ENCODE measurements at regions not wholly inside any gene's neighbourhood (a gene's known extent, or its start where the extent isn't known, plus 50 kb on each side); places are given as distances from the start of the nearest gene placed in this dataset.
"Not testable (repeated sequence)": the region's sequence is repeated elsewhere in the genome, so short reads cannot be mapped to it uniquely, and the experiment has no call there.

DNA sequence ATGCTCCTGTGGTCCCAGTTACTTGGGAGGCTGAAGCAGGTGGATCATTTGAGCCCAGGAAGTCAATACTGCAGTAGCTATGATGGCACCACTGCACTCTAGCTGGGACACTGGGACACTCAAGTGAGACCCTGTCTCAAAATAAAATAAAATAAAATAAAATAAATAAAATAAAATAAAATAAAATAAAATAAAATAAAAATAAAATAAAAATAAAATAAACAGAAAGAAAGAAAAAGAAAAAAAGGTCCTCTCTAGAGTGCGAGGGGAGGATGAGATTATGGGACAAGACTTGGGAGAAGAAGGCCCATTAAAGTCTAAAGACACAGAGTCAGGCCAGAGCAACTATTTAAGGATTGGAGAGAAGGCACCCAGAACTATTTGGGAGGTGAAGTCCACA, 172.5 kb downstream of the IER5 start:
- DNase-seq = no peak

DNA sequence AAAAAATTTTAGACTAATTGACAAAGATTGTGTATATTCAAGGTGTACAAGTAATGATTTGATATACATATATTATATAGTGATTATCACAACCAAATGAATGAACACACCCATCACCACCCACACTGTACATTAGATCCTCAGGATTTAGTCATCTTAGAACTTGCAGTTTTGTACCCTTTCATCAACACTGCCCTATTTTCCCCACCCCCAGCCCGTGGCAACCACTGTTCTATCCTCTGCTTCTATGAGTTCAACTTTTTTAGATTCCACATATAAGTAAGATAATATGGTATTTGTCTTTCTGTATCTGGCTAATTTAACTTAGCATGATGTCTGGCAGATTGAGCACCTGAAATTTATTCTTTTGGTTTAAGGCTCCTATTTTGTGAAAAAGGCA, 173.6 kb downstream of the IER5 start:
- no peak for DNase-seq

DNA sequence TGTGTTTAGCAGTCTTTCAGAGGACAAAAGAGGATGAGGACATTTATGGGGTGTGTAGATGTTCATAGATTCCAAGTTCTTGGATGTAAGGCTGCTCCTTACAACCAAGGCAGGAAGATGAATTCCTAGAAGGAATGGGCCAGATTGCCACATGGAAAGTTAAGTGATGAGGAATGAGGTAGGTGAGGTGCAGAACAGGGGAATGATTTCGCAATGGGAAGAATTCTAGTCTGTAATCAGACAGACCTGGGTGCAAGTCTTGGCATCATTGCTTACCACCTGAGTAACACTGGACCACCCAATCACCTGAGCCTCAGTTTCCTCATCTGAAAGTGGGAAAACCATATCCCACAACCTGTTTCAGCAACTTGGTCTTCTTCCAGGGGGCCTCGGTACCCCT, 174.9 kb downstream of the IER5 start:
- DNase-seq = no peak

DNA sequence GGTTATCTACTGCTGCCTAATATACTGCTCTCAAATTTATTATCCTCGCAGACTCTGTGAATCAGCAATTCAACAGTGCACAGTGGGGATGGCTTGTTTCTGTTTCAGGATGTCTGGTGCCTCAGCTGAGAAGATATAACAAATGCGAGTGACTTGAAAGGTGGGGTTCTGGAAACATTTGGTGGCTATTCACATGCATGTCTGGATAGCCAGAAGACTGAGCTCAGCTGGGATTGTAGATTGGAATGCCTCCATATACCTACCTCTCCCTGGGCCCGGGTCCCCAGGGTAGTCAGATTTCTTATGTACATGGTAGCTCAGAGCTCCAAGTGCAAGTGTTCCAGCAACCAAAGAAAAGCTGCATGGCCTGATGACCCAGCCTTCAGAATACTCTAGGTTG, 176.3 kb downstream of the IER5 start:
- DNase-seq = no peak

DNA sequence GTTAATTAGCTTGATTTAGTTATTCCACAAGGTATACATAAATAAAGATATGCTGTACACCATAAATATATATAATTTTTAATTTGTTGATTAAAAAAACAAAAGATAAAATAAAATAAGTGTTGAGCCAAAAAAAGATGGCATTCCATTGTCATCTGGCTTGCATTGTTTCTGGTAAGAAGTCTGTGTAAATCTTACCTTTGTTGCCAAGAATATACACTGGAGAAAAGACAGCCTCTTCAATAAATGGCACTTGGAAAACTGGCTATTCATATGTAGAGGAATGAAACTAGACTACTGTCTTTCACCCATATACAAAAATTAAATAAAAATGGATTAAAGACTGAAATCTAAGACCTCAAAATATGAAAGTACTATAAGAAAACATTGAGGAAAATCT, 196.5 kb downstream of the IER5 start:
- no peak for DNase-seq

DNA sequence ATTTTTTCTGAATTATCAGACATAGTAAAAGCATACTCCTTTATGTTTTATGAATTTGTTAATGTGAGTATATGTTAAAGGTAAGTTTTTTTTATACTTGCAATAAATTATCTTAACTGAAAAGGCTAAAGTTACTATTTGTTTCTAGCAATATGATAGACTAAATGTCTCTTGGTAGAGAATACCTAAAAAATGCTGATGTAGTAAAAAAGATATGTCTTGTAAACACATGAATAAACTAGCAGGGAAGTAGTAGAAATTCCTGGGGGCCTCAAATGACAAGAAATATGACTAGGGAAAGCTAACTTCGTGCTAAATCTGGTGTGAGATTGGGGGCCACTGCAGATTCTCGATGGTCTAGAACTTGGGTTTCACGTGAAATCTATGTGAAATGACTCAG, 188.1 kb upstream of the CACNA1E start:
- no peak for DNase-seq

DNA sequence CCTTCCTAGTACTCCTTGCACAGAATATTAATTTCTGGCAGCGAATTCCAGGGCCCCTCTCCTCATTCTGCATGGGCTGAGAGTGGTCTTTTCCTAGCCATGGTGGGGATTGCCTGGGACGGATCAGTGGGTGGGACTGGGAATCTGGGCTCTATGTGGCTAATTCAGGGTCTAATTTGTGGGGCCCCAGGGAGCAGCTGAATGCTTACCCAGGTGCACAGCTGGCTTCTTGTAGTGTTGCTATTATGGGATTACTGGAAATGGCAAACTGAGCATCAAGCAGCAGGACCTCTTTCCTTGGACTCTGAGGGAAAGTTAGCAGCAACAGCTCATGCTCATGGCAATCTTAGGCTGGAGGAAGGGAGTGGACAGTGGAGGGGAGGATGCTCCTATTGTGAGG, 187.1 kb upstream of the CACNA1E start:
- DNase-seq = no peak

DNA sequence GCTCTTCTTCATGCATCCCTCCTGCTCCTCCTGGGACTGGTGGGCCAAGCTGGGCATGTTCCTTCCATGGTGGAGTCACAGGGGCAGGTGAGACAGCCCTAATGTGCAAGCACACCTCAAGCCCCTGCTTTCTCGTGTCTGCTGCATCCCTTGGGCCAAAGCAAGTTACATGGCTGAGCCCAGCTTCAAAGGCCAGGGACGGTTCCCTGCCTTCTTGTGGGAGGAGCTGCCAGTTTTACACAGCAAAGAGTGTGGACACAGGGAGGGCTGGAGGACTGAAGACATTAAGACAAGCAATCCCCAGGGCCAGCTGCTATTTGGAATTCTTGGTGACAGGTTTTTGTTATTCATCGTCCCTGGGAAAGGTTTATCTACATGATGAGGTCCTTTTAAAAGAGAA, 175.2 kb upstream of the CACNA1E start:
- DNase-seq = no peak

DNA sequence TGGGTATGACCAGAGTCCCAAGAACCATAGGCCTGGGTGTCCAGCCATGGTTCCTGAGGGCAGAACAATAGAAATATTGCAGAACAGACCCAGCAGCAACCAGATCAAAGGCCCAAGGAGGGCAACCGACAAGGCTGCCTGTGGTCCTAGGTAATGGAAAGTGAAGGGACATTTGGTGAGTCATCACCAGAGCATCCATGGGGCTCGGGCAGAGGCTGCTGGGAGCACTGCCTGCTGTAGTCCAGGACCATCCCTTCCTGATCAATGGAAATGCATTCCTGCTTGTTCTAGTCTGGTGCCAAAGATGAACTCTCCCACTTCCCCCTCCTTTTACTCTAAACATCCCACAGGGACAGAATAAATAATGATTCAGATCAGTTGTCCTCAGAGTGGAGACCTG, 172.8 kb upstream of the CACNA1E start:
- DNase-seq = no peak

DNA sequence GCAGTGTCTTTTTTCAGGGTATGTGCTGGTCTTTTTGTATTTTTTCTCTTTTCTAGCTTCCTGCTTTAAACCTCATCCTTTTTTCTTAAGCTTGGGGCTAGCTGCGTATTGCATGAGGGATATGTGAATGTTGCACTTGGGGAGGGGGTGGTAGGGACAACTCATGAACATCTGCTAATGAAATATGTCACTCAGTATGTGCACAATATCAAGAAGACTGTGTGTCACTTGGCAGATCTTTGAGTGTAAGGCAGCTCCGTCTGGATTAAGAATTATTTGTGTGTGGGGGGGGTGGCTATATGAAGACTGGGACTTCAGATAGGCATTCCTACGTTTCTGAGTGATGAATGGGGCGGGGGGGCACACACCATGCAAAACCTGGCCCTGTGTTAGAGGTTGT, 170.4 kb upstream of the CACNA1E start:
- DNase-seq = no peak

DNA sequence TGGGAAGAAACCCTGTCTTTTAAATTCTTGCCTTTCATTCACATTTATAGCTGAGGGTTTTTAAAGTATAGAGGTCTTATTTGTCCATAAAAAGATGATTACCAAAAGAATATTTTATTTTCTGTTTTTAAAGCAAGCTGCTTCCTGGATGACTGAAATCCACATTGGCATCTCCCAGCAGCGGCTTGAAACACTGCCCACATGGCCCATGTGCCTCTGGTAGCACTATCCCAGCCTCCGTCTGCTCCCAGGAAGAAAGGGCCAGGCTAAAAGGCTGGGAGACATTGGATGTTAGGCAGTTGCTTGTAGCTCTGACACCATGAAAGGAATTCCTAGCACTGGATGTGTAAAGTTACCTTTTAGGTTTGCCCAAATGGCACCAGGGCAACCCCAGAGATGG, 169.9 kb upstream of the CACNA1E start:
- no peak for DNase-seq

DNA sequence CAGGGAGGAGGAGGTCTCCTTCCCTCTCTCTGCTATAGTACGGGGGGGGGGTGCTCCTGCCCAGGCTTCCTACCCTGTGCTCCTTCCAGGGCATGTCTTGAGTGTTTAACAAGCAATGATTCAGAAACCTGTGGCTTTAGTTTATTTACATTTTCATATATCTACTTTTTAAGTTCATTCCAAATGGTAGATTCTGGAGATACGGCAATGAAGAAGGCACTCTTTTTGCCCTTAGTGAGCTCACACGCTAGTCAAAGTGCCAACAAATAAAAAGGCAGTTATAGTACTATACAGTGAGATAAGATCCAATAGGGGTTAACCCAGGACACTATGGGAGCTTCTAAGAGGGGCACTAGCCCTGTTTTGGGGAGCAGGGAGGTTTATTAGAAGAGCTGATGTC, 169.3 kb upstream of the CACNA1E start:
- DNase-seq = no peak

DNA sequence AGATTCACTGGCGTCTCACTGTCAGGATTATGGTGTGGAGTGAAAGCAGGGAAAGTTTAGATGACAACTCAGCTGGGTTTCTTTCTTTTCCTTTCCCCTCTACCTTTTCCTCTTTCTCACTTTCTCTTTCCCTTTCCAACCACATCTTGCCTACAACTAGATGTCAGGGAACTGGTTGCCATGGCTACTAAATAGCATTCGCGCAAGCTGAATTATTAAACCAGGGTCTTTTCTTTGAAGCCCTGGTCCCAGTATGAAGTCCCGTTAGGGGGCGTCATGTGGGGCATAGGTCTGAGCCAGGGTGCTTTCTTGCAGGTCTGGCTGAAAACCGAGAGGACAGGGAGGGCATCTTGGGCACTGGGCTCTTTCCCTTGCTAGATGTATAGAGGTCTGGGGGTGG, 168.4 kb upstream of the CACNA1E start:
- DNase-seq = no peak

DNA sequence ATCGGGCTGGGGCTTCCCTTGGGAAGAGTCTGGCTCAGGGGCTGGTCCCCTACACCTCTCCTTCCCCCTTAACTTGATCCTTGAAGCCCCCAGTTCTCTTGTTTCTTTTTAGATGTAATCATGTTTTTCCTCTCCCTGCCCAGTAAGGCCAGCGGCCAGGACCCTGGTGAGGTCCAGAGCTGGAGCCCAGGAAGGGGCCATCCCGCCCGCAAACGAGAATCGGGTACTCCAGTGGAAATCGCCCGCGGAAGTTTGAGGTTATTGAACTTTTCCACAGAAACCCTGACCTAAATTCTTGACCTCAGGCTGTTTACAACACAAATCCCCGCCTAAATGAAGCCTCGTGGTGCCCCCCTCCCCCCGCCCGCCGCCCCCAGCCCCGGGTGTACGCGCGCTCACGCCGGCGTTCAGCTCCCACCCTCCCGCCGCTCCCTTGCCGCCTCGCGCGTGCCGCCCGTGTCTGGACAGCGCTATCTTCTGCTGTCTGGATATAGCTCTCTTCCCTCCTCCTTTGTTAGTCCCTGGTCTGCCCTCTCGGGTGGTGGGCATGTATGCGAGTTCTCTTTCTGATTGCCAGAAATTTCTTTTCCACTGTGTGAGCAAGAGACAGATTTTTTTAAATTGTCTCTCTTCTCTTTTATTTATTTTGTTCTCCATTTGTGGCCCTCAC, 165.9 kb upstream of the CACNA1E start:
- no peak for DNase-seq

DNA sequence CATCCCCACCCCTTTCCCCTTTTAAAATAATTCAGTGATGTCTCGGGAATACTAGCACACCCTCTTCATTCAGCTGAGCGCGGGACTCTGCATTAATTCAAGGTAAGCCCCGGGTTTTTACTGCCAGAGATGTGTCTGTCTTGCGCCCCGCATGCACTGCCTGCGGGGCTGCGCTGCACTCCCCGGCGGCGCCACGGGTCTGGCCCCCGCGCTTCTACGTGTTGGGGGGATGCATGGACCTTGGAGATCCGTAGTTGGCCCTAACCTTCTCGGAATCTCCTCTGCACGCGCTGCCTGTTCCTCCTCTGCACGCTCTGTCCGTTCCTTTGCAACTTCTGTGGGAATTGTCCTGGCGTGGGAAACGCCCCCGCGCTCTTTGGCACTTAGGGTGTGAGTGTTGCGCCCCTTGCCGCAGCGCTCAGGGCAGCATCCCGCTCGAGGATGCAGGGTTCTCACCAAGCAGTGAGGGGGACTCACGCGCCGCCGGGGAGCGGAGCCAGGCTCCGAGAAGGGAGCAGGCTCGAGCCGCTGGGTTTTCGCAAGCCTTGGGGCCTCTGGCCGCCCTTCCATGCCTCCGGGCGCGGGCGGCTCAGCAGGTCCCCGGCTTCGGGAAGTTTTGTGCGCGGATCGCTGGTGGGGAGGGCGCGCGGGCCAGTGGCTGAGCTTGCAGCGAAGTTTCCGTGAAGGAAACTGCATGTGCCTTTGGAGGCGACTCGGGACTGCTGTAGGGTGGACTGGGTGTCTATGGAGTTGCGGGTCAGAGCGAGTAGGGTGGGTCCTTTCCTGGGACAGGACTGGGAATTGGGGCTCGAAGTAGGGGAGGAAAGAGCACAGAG, 165.1 kb upstream of the CACNA1E start:
- DNase-seq = no peak

DNA sequence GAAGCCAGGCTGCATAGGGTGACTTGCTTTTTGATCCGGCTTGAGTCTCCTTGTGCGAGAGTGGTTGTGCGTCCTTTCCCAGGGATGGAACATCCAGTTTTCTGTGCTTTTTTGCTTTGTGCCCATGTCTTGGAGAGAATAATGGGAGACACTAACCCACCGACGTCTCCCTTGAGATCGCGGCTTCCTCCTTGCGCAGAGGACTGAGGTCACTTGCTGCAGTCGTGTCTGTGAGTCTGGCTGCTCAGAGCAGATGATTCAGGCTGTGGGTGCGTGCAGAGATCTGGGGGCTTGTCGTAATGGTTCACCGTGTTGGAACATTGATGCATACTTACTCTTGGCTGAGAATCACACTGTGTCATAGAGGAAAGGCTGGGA, 164.5 kb upstream of the CACNA1E start:
- no peak for DNase-seq

DNA sequence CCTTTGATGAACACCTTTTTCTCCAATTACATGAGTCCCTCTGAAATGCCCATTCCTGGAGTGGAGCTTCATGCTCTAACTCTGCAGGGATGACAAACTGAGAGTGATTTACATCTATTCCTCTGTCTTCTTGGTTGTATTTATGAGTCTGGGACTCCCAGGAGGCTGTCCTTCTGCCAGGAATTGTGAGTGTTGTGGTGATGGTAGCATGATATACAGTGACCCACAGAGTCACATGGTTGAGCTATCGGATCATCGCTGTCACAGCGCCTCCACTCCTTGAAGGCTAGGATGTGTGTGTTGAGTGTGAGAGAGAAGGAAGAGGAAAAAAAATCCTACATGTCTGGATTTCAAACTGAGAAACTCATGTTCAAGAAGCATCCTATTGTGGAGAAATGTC, 163.4 kb upstream of the CACNA1E start:
- no peak for DNase-seq

DNA sequence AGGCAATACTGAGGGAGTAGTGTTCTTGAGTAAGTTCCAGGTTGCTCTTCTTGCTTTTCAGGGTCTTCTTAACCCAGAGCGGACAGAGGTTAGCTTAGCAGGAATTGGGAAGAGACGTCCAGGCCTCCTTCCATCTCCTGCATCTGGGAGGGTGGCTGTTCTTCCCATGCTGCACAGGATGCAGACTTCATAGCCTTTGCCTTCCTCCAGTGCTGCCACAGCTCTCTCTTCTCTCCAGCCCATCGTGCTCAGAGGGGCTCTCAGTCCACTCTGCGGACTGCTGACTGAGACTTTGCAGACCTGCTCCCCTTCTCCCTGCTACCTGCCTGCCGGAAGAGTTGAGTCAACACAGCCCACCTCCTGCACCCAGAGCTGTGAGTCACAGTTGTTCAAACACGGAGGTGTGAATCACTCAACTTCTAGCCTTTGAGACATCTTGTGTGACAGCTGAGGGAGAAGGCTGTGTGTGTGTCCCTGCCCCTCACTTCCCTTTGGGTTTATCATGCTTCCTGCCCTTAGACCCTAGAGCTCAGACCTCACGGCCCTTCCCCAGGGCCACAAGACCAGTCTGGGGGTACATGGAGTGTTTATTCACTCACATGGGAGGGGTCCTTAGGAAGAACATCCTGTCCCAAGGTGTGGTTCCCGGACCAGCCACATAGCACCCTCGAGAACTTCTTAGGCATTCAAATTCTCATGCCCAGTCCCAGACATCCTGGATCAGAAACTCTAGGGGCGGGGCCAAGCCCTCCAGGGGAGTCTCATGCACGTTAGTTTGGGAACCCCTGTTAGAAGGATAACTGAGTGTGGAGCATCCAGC, 158.3 kb upstream of the CACNA1E start:
- DNase-seq = no peak

DNA sequence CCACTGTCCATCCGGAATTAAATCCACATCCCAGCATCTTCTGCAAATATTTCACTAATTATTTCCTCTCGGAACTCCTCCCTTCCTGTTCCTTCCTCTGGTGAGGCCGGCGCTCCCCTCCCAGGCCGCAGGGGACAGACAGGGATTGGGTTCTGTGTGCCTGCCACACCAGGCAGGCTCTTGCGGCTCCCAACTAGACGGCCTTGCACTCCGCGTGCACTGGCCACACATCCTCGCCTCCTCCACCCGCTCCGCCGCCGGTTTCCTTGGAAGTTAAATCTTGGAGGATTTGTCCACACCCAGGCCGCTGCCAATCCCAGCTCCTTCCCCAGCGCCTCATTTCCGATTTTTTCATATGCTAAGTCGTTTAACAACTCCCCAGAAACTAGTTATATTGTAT, 157.6 kb upstream of the CACNA1E start:
- DNase-seq = not testable (repeated sequence)

DNA sequence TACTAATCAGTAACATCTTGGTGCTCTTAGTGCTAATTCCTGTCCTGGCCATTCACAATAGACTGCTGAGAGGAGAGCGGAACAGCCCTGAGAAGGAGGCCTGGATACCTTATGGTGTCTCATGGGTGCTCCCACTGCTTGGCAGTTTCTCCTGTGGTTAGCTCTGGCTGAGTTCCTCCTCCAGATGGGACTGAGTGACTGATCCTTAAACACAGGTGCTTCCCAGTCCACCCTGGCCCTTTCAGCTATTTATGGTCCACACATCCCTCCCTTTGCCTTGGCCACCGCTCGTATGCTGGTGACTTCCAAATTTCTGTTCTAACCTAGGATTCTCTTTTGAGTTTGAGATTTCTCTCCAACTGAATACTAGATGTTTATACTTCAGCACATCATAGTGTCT, 157.0 kb upstream of the CACNA1E start:
- no peak for DNase-seq

DNA sequence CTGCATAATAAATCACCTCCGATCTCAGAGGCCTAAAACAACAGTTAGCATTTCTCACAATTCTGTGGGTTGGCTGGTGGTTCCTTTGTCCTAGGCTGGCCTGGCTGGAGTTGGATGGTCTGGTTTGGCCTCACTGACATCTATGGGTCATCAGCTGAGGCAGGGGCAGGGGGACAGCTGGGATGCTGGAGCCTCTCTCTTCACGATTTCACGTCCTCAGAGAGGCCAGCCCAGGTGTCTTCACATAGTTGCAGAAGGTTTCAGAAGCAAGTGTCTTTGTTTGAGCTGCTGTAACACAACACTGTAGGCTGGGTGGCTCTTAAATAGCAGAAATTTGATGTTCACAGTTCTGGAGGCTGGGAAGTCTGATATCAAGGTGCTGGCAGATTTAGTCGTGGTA, 155.5 kb upstream of the CACNA1E start:
- no peak for DNase-seq

DNA sequence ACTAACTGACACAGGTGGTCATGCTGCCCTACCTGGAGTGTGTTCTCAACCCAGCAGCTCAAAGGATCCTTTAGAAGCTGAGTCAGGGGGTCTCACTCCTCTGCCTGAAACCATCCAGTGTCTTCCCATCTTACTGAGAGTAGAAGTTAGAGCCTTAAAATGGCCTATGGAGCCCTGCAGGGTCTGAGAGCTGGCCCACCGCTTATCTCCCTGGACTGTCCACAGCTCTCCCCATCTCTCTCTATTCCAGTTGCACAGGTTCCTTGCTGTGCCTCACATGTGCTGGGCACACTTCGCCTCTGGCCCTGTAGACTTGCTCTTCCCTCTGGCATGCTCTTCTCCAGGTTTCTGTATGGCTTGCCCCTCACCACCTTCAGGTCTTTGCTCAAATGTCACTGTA, 148.6 kb upstream of the CACNA1E start:
- DNase-seq = no peak

DNA sequence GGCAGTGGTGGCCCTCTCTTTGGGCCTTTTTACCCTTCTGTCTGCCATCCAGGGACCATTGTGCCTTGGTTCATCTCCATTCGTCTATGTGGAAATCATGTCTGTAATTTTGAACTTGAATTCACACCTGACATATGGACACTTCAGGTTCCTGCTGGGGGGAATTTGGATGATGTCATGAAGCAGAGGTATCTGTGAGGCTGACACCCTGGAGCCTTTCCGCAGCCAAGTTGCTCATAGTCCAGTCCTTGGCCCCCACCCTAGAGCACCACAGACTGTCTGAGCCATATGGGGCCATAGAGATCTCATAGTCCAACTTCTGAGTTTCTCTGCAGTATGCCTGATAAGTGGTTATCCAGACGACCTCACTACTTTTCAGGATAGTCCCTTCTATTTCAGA, 147.7 kb upstream of the CACNA1E start:
- no peak for DNase-seq

DNA sequence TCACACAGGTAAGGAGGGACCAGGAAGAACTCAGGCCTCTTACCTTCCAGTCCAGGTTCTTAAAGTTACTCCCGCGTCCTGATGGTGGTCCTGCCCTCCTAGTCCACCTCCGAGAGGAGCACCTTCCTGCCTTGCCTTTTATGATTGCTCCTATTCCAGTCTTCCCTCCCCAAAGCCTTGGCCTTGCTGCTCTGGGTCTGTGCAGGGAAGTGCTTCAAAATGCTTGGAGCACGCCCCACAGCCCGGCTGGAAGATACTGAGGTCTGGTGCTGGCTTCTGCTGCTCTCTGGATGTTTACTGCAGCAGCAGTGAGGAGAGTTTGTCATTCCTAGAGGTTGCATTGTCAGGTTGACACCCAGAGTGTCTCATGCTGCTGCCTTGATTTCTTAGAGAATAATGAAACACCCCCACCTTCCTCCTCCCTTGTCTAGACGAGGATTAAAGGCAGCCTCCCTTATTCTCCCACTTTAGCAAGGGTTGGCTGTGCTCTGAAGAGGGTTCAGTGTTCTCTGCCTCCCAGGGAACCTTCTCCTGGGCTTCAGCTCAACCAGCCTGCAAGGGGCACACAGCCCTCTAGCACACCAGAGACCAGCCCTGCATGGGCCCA, 142.2 kb upstream of the CACNA1E start:
- no peak for DNase-seq

Measured in NCI-H1694 (cell line).